GM18505 (cell line): ENCODE measurements at regions not wholly inside any gene's neighbourhood (a gene's known extent, or its start where the extent isn't known, plus 50 kb on each side); places are given as distances from the start of the nearest gene placed in this dataset.

Experiments
- ATAC-seq: cut with Tn5 transposase; IDR thresholded peaks from one replicate; pipeline ENCODE4 v1.9.1; 2021; ENCODE audit not compliant: unreplicated experiment
- POLR2A ChIP-seq: IDR thresholded peaks from 4 replicates; pipeline ENCODE4 v1.6.1; 2011; ENCODE audit warnings: borderline replicate concordance; ENCODE audit not compliant: insufficient read depth, insufficient read length; ENCODE audit errors: extremely low read depth

DNA sequence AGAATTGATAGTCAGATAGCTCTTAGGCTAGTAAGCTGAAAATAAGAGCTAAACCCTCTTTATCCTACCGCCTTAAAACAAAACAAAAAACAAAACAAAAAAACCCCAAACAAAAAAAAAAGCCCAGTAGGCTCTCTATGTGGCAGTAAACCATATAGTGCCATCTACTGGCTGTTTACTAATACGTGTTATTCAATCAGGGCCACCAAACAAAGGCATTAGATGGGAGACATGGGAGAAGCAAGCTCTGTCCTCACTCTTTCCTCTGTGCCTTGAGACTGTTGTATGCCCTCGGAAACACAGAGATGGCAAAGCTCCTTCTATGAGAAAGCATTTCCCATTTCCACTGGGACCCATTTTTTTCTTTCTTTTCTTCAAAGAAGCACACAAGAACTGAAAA, 148.8 kb upstream of the MID1 start:
- peak; percentile 56 for ATAC-seq
- TF ChIP-seq POLR2A: no peak

DNA sequence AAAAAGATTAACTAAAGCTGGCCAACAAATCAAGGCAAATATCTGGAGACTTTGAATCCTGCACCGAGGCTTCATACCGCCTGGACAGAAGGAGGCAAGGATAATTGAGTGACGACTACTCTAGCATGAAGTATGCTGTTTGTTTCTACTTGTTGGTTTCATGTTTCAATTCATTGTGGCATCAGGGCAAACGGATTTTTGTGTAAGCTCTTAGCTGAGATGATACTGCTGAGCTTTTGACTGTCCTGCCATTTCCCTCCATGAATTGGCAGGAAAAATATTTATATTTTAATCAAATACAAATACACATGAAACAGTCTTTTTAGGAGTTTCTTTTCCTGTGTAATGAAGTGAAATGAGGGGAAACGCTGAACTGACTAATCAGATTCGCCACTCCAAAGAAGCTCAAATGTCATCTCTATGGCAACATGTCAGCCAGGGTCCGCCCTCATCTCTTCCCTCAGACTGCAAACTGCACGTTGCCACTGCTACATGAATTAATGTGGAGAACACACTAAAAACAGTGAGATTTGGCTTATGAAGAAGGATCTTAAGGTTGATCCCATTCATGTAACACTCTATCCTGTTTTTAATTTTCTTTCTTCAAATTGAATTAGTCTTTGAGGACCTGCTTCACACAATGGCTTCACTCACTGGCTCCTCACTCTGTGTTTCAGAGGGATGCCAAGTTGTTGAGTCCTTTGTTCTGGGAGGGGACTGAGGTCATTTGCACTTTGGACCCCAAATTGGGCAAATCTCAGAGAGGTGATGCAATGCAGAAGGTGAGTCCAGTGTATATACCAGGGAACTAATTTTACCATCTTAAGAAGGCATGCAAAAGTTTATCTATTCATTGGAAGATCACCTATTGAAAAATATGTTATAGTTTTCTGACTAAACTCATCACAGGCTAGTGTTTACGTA, 149.6 kb upstream of the MID1 start:
- TF ChIP-seq POLR2A: no peak
- ATAC-seq: no peak

DNA sequence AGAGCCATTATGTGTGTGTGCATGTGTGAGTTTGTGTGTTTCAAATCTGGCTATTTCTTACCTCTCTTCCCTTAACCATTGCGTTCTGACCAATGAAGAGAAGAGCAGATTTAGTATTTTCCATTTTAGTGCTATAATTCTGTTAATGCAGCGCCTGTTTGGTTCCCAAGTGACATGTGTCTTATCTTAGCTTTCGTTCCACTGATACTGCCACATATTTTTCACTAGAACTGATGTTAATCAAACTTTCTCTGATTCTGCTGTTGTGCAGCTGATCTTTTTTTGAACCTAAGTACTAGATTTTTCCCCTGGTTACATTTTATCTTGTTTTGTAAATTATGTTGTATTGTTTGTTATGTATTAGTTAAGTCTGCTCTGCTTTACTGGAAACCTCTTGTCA, 152.9 kb upstream of the MID1 start:
- no peak for ATAC-seq
- no peak for TF ChIP-seq POLR2A

DNA sequence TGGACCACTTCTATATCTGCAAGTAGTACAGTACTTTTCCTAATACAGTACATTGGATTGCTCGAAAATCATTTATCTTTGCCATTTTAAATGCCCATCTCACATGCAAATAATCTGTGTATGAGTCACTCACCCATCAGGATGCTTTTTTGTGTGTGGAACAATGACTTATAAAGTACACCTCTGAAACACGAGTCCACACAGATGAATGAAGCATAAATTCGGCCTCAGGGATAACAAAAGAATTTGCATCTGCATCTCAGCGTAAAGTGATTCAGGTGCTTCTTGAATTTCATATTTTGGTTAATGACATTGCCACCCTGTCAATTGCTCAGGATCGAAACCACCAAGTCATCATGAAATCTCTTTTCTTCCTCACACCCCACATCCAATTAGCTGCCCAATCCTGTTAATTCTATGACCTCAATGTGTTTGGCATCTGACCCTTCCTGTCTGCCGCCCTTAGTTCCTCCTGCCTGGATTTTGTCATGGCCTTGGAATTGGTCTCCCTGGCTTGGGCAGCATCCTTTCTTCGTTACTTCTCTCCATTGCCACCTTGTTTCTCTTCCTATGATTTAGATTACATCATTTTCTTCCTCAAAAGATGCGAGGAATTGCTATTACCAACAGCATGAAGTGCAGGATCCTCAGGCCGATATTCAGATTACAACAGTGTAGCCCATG, 161.6 kb upstream of the MID1 start:
- no peak for TF ChIP-seq POLR2A
- no peak for ATAC-seq

DNA sequence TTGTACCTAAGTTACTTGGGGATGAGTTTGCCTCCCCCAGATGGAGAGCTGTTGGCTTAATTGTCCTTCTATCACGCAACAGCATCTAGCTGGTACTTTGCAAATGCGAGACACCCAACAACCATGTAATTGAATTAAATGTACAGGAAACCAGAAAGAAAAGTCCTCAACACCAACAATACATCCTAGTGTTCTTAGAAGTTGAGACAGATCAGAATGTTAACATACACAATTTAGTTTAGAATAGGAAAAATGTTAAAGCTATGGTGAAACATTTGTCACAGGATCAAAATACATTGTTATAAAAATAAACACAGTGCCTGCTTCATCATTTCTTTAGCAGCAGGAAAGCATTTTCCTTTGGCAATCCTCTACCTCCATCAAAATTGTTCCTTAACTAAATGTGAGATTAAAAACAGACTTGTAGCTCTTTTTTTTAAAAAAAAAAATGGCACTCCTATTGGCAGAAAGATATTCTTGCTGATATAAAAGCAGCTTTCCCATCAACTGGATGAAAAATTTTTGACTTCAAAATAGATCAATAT, 163.1 kb upstream of the MID1 start:
- ATAC-seq: no peak
- TF ChIP-seq POLR2A: no peak

DNA sequence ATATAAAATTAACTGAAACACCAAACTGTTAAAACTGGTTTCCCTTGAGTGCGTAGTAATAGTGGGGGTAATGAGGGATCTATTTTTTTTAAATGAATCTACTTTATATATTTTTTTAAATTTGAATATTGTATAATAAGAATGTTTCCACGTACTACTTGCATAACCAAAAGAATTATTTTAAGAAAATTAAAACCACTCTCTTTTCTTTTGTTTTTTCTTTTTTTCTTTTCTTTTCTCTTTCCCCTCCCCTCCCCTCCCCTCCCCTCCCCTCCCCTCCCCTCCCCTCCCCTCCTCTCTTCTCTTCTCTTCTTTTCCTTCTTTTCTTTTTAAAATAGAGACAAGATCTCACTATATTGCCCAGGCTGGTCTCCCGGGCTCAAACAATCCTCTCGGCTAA, 166.9 kb upstream of the MID1 start:
- TF ChIP-seq POLR2A: no peak
- no peak for ATAC-seq

DNA sequence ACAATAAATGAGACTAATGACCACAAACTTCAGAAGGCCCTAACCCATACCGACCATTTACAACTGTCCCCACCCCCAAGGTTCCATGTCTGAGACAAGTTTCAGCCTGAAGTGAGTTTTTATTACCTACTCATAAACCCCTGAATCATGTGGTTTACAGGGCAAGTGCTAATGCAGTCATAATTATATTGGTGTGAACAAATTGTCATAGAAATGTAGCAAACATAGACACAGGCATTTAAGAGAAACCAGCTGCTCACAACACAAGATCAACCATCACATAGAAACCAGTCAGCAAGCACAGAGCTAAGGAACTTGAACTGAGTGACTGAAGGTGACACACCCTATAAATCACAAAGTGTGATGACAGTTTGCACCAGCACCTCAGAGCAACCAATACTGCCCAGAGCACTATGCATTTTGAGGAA, 173.8 kb upstream of the MID1 start:
- TF ChIP-seq POLR2A: no peak
- ATAC-seq: no peak

DNA sequence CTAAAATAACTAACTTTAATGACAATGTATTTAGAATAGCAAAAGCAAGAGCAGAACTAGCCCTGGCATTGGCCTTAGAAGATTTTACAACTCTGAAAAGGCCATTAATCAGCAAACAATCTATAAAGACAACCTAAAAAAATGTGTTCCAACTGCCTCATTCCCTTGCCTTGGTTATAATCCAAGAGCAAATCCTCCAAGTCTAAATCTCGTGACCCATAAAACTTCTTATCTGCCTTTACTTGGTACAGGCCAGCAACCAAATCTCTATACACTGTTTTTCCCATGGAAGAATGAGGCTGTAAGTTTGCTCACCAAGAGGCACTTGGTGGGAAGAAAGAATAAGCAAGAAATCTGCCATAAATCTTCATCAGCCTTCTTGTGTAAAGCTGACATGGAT, 175.3 kb upstream of the MID1 start:
- no peak for ATAC-seq
- TF ChIP-seq POLR2A: no peak

DNA sequence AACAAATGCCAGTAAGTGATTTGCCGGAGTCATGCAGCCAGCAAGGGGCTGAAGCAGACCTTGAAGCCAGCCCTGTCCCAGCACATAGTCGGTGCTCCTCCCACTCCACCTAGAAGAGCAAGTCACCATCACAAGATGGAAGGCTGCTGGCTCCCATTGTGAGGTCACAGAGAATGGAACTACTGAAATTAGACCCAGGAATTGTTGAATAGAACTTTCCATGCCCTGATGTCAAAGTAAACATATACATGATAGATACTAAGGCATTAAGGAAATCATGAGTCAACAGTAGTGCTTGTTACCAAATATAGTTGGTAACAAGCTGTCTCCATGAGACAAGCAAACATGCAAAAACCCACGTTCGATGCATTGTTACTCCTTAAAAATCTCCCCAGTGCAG, 177.1 kb upstream of the MID1 start:
- no peak for ATAC-seq
- TF ChIP-seq POLR2A: no peak

DNA sequence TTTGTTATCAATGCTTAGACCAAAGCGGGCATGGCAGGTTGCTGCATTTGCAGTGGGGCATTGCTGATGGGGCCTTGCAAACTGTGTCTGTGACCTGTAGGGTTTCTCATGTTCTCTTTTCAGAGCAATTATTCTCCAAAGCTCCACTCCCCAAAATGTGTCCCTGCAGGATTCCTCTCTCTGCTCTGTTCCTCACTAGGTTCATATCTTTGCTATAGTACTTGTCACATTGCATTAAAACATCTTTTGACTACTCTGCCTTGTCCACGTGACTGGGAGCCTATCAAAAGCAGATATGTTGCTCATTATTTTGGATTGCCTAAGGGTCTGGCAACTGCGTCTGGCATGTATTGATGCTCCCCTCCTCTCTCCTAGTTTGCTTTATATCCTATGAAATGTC, 177.7 kb upstream of the MID1 start:
- no peak for TF ChIP-seq POLR2A
- no peak for ATAC-seq

DNA sequence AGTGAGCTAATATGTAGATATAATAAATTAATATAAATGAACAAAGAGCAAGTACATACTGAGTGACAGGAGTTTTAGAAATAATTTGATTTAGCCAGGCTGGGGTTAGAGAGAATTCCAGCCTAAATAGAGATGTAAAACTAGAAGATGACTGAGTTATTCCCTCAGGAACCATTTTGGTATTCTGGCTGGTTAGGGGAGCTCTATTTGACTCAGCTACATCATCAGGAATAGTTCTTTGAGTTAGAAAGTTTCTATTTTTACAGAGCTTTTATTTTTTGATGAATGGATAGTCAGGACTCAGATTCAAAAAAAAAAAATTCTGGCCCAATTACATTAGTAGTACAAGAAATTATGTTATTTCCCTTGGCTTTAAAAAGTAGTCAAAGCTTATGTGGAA, 180.4 kb upstream of the MID1 start:
- no peak for ATAC-seq

DNA sequence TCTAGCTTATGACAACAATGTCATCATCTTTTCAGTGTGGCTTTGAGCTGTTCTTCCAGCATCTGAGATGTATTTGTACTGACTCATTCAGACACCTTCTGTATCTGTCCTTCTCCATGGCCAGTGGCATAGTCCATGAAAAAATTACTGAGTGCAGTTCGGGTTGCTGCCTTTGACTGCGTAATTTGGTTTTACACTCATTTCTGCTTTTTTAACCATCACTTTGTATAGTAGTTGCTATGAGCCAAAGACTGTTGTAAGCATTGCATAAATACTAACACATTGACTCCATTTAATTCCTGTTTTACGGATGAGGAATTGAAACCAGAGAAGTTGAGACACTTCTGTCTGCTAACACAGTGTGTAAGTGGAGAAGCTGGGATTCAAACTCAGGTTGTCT, 190.7 kb upstream of the MID1 start:
- TF ChIP-seq POLR2A: no peak
- no peak for ATAC-seq

More for the DNA sequence above, 180.4 kb upstream of the MID1 start:
- no peak for TF ChIP-seq POLR2A

DNA sequence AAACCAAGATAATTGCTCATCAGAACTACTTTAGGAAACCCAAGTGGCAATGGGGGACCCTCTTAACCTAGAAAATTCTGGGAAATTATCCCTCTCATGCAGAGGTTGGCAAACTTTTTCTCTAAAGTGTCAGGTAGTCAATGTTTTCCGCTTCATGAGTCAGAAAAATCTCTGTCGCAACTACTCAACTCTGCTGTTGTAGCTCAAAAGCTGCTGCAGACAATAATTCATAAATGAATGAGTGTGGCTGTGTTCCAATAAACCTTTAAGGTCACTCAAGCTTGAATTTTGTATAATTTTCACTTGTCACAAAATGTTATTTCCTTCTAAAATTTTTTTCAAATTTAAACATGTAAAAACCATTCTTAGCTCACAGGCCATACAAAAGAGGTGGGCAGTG, 193.4 kb upstream of the MID1 start:
- no peak for ATAC-seq
- TF ChIP-seq POLR2A: no peak

DNA sequence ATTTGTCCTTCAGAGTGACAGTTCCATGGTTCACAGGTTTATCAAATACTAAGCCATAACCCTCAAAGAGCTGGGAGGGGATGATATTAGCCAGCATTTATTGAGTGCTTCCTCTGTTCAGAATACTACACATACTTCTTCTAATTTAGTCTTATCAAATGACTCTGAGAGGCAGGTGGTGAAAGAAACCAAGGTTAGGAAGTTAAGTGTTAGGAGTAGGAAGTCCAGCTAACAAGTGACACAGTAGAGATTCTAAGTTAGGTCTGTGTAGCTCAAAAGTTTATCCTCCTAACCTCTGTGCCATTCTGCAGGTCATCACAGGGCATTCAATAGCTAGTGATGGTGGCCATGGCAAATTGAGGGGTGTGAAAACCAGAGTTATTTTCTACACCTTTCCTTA, 198.3 kb upstream of the MID1 start:
- TF ChIP-seq POLR2A: no peak
- ATAC-seq: no peak

DNA sequence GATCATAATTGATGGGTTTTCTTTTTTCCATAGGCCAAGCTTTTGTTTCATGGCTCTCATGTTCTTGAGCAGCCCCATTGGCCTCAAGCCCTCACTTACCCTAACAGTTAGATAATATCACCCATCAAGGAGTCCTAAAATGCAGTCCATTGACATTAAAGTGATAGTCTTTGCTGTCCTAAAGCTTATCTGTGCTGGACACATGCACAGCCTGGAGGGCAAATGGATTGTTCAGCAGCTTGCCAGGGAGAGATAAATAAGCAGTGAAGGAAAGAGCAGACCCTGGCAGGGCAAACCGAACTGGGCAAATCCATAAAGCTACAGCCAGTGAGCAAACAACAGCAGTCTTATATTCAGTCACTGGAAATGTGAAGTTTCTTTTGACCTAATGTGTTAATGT, 199.6 kb upstream of the MID1 start:
- ATAC-seq: no peak
- TF ChIP-seq POLR2A: no peak

DNA sequence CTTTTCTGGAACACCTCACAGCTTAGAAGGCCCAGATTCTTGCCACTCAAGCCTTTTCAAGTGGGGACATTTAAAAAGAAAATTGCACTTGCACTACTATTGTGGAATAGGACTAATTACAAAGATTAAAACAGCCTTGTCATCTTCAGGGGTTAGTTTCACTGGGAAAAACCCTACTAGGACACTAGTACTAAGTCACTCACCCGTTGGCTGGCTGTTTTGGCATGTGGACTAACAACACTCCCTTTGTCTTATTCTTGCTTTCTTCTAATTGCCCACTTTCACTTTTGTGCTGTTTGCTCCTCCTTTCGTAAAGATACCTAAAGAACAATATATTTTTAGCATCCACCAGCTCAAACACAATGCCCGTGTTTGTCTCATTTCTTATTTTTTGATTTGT, 200.9 kb upstream of the MID1 start:
- no peak for TF ChIP-seq POLR2A
- ATAC-seq: no peak
